OCI-LY7 (cell line): ENCODE measurements at regions not wholly inside any gene's neighbourhood (a gene's known extent, or its start where the extent isn't known, plus 50 kb on each side); places are given as distances from the start of the nearest gene placed in this dataset.

Source experiments
- EZH2phosphoT487 ChIP-seq: fragments of 200-600 bp; sonication (generic); IDR thresholded peaks from 2 replicates; pipeline ENCODE4 v1.6.1; 2018; ENCODE audit warnings: low read depth, borderline replicate concordance, mild to moderate bottlenecking, mixed run types, antibody characterized with exemption, low read length, moderate library complexity, mixed read lengths
- TF ChIP-seq, protein P1 (sequence below): fragments of 200-600 bp; sonication (generic); conservative IDR thresholded peaks from 2 replicates; pipeline ENCODE4 v1.5.1; 2014; ENCODE audit warnings: mild to moderate bottlenecking, antibody characterized with exemption, low read length, moderate library complexity, mixed read lengths

- TF ChIP-seq, protein P1, sequence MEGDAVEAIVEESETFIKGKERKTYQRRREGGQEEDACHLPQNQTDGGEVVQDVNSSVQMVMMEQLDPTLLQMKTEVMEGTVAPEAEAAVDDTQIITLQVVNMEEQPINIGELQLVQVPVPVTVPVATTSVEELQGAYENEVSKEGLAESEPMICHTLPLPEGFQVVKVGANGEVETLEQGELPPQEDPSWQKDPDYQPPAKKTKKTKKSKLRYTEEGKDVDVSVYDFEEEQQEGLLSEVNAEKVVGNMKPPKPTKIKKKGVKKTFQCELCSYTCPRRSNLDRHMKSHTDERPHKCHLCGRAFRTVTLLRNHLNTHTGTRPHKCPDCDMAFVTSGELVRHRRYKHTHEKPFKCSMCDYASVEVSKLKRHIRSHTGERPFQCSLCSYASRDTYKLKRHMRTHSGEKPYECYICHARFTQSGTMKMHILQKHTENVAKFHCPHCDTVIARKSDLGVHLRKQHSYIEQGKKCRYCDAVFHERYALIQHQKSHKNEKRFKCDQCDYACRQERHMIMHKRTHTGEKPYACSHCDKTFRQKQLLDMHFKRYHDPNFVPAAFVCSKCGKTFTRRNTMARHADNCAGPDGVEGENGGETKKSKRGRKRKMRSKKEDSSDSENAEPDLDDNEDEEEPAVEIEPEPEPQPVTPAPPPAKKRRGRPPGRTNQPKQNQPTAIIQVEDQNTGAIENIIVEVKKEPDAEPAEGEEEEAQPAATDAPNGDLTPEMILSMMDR: no peak
- no peak for TF ChIP-seq EZH2phosphoT487
Measured at GRCh38 chr14:104390221-104390931, 189.2 kb upstream of the C14orf180 start.
